ENCODE measurements at regions not wholly inside any gene's neighbourhood (a gene's known extent, or its start where the extent isn't known, plus 50 kb on each side); places are given as distances from the start of the nearest gene placed in this dataset.

GRCh38 chr10:83250396-83250795 is 888.9 kb upstream of the GHITM start:
- no peak for TF ChIP-seq CTCF (IDR thresholded peaks at IDR 0.05)
- TF ChIP-seq EP300 (IDR thresholded peaks at IDR 0.05): no peak
- no peak for TF ChIP-seq POLR2AphosphoS5 (IDR thresholded peaks at IDR 0.05)
- no peak for TF ChIP-seq POLR2A (IDR thresholded peaks at IDR 0.05)
